ENCODE measurements at regions not wholly inside any gene's neighbourhood (a gene's known extent, or its start where the extent isn't known, plus 50 kb on each side); places are given as distances from the start of the nearest gene placed in this dataset.

DNA sequence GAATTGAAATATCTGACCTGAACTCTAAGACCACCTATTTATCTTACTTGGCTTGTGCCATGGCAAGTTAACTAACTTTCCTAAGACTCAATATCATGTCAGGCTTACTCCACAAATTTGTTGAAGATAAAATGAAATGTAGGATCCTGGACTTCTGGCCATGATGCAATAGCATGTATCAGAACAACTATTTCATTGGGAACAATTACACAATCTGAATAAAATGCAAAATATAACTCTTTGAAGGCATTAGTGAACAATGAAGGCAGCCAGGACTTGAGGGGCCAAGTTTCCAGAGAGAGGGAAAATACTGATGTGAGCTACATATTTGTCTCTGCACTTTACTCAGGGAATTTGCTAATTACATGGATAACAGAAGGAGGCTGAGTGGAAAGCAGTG is 476.5 kb upstream of the ACVR2A start:
- Mint-ChIP-seq H3K36me3 (no peaks in the 10 kb centered on the region), H3K9me3 (no peaks in the 10 kb centered on the region), H3K4me1 (peaks cover 8% of the 10 kb centered on the region), H3K27me3 (peaks cover 3% of the 10 kb centered on the region), H3K27ac (no peak overlapping the region), H3K4me3 (no peak overlapping the region)

GRCh38 chr2:147366279-147366678 is 478.6 kb upstream of the ACVR2A start:
- Mint-ChIP-seq H3K4me3 (no peak overlapping the region), H3K36me3 (no peaks in the 10 kb centered on the region), H3K27ac (no peak overlapping the region), H3K9me3 (no peaks in the 10 kb centered on the region), H3K27me3 (peaks cover 1% of the 10 kb centered on the region), H3K4me1 (peaks cover 8% of the 10 kb centered on the region)

DNA sequence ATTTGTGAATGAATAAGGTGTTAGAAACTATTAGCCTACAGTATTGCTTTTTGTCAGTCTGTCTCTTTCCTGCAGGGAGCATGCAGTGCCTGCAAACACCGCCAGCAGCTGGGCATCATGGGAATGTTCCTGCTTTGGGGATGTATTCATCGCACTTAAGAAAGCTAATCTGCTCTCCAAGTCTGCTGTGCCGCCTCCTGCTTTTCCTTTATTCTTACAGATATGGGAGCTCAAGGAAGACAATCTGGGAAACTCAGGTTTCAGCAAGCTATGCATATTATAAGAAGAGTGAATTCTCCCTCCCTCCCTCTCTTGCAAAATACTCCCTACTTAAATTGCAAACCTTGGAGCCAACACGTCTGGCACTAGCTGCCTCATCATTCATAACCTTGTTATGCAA is 479.2 kb upstream of the ACVR2A start:
- peaks cover 1% of the 10 kb centered on the region for H3K27me3 Mint-ChIP-seq
- H3K9me3 Mint-ChIP-seq = no peaks in the 10 kb centered on the region
- no peaks in the 10 kb centered on the region for H3K36me3 Mint-ChIP-seq
- H3K4me3 Mint-ChIP-seq = no peak overlapping the region
- H3K27ac Mint-ChIP-seq = no peak overlapping the region
- H3K4me1 Mint-ChIP-seq = peaks cover 8% of the 10 kb centered on the region

- H3K4me1 Mint-ChIP-seq = peaks cover 8% of the 10 kb centered on the region
- H3K4me3 Mint-ChIP-seq = peak overlapping the region; percentile 16
- no peak overlapping the region for H3K27ac Mint-ChIP-seq
These were observed 480.2 kb upstream of the ACVR2A start for GRCh38 chr2:147364597-147364996.

GRCh38 chr2:147363181-147363580 is 481.6 kb upstream of the ACVR2A start:
- Mint-ChIP-seq H3K27ac (no peak overlapping the region), H3K4me3 (no peak overlapping the region), H3K36me3 (no peaks in the 10 kb centered on the region), H3K9me3 (no peaks in the 10 kb centered on the region), H3K27me3 (peaks cover 1% of the 10 kb centered on the region), H3K4me1 (peaks cover 8% of the 10 kb centered on the region)

More at GRCh38 chr2:147364597-147364996, 480.2 kb upstream of the ACVR2A start:
- Mint-ChIP-seq H3K27me3 (peaks cover 1% of the 10 kb centered on the region), H3K36me3 (no peaks in the 10 kb centered on the region), H3K9me3 (no peaks in the 10 kb centered on the region)

- H3K4me3 Mint-ChIP-seq = no peak overlapping the region
- H3K9me3 Mint-ChIP-seq = no peaks in the 10 kb centered on the region
- no peaks in the 10 kb centered on the region for H3K4me1 Mint-ChIP-seq
- no peak overlapping the region for H3K27ac Mint-ChIP-seq
- H3K27me3 Mint-ChIP-seq = no peaks in the 10 kb centered on the region
- H3K36me3 Mint-ChIP-seq = no peaks in the 10 kb centered on the region
These were observed 486.5 kb upstream of the ACVR2A start for GRCh38 chr2:147358375-147358774.

DNA sequence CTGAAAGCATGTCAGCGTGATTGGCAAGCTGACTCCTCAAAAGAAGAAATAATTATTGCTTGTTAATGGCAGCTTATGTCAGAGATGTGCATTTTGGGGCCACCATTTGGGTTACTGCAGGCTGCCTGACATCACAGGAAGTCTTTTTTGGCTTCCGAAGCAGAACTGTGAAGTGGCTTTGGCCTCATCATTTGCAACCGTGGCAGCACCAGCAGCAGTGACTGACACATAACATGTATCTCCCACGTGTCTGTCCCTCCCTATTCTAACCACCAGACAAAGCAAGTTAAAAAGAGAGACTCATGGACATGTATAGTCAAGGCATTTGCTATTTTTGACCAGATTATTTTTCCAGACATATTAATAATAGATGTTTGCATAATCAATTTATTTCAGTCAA is 488.7 kb upstream of the ACVR2A start:
- Mint-ChIP-seq H3K27ac (no peak overlapping the region), H3K4me3 (no peak overlapping the region), H3K9me3 (no peaks in the 10 kb centered on the region), H3K4me1 (no peaks in the 10 kb centered on the region), H3K36me3 (no peaks in the 10 kb centered on the region), H3K27me3 (no peaks in the 10 kb centered on the region)

DNA sequence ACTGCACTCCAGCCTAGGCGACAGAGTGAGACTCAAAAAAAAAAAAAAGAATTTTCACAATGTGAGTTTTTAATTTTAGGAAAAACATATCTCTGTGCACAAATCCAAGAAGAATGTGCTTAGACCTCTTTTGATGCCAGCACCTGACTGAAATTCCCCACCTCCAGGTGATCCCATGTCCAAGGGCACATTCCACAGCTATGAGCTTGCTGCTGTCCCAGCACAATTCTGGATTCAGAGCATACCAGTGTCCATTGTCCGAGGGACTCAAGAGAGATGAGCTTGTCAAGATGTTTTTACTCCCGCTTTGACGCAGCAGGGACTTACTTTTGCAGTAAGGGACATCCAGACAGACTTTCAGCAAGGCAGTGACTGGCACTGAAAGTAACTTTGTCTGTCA is 489.1 kb upstream of the ACVR2A start:
- Mint-ChIP-seq H3K36me3 (no peaks in the 10 kb centered on the region), H3K4me3 (no peak overlapping the region), H3K27me3 (no peaks in the 10 kb centered on the region), H3K9me3 (no peaks in the 10 kb centered on the region), H3K27ac (no peak overlapping the region), H3K4me1 (no peaks in the 10 kb centered on the region)

DNA sequence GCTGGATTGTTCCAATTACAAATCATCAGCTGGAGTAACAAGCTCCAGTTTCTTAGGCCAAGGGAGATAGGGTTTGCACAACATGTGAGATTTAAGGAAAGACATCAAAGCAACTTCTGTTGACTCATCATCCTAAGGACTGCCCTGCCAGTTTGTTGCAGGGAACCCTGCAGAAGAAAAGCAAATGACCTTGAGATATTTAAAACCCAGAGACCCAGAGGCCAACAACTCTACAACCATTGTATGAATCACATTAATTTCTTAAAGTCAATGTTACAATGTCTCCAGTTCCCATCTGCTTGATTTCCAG is 491.8 kb upstream of the ACVR2A start:
- Mint-ChIP-seq H3K9me3 (no peaks in the 10 kb centered on the region), H3K27me3 (peaks cover 3% of the 10 kb centered on the region), H3K4me1 (no peaks in the 10 kb centered on the region), H3K27ac (no peak overlapping the region), H3K36me3 (no peaks in the 10 kb centered on the region), H3K4me3 (no peak overlapping the region)

DNA sequence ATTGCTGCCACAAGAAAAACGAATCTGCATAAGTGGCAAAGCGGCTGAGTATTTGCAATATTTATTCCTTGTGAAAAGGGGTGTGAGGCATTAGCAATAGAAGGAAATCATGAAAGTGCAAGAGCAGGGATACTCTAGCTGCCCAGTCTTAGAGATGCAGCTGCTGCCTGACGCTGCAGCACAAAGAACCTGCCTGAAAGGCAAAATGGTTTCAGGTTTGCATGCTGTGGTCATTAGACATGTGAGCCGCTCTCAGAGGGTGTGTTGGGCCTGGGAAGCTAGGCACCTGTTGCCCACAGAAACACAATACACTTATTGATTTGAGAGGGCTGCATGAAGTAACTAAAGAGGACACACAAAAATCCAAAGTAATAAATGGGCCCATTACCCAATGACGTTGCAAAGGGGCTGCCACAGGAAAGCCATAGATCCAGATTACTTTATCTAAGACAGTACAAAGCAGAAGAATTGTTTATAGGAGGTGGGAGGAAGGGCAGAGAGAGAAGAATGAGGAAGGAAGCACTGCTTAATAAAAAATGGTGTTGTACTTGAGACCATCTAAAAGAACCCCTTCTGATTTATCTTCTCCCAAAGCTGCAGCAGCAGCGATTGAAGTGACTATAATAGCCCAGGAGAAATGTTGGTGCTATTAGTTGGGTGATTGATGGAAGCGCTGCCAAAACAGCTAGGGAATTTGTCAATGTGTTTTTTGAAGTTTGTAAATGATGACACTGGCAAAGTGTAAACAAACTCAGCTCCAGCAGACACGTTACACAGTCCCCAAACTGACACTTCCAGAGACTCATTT is 492.4 kb upstream of the ACVR2A start:
- Mint-ChIP-seq H3K27me3 (peaks cover 3% of the 10 kb centered on the region), H3K36me3 (no peaks in the 10 kb centered on the region), H3K4me3 (no peak overlapping the region), H3K27ac (no peak overlapping the region), H3K4me1 (no peaks in the 10 kb centered on the region), H3K9me3 (no peaks in the 10 kb centered on the region)

DNA sequence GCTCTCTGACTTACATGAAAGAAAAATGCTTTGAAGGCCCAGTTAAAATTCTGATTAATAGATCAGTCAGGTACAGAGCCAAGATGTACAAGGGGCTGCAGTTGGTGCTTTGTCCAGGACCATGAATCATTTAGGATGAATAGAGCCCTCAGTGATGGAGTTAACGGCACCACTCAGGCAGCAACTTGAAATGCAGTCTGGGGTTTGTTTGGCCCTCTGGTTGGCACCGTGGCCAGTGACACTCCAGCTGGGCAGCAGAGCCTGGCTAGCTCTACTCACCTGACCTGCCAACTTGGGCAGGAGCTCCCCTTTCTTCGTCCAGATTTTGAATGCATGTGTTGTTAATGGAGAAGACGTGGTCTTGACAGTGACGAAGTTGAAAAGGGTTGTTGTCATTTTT is 493.0 kb upstream of the ACVR2A start:
- Mint-ChIP-seq H3K9me3 (no peaks in the 10 kb centered on the region), H3K36me3 (no peaks in the 10 kb centered on the region), H3K27ac (no peak overlapping the region), H3K4me3 (no peak overlapping the region), H3K4me1 (no peaks in the 10 kb centered on the region), H3K27me3 (peaks cover 3% of the 10 kb centered on the region)

DNA sequence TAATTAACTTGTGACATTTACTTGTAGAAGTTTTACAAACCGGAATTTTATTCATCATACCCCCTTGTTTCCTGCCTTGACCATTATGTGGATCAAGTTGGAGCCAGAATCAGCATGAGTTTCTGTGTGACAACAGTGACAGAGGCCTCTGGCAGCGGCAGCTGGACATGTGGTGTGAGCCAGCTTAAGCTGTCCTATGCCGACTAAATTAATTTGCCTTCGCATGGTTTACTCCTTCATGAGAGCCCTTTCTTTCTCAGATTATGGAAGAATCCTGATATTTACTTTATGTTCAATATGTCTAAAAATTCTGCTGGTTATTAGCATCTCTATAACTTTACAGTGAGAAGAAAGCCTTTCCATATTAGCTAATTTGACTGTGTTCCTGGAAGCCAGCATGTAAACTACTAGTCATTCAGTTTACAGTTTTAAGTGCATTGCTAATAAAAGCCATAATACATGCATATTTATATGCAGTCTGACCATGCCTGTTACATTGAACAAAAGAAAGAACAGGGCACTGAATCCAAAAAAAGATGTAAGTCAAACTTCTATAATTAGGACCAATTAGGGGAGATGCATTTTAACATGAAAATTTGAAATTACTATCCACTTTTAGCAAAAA is 495.8 kb upstream of the ACVR2A start:
- Mint-ChIP-seq H3K27ac (no peak overlapping the region), H3K36me3 (peaks cover 4% of the 10 kb centered on the region), H3K4me1 (no peaks in the 10 kb centered on the region)

DNA sequence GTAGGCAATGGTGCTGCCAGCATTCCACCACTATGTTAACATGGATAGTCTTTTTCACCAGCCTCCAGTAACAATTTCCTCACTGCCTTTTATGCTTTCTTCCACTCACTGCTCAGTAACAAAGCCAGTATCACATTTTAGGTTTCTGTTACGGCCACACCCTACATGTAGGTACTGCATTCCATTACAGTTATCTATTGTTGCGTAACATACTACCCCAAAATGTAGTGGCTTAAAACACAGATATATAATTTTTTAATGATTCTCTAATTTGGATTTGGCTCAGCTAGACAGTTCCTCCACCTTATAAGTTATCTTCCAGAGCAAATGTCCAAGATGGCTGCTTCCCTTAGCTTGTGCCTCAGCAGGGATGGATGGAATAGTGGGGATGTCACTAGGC is 498.7 kb upstream of the ACVR2A start:
- Mint-ChIP-seq H3K36me3 (peaks cover 4% of the 10 kb centered on the region), H3K27me3 (peaks cover 3% of the 10 kb centered on the region), H3K4me3 (no peak overlapping the region), H3K27ac (peak overlapping the region; percentile 10), H3K9me3 (peaks cover 14% of the 10 kb centered on the region), H3K4me1 (no peaks in the 10 kb centered on the region)

More for the DNA sequence above, 495.8 kb upstream of the ACVR2A start:
- H3K27me3 Mint-ChIP-seq = peaks cover 3% of the 10 kb centered on the region
- H3K4me3 Mint-ChIP-seq = no peak overlapping the region
- H3K9me3 Mint-ChIP-seq = peaks cover 14% of the 10 kb centered on the region

GRCh38 chr2:147345246-147345645 is 499.6 kb upstream of the ACVR2A start:
- Mint-ChIP-seq H3K27ac (peak overlapping the region; percentile 14), H3K4me3 (no peak overlapping the region), H3K27me3 (peaks cover 3% of the 10 kb centered on the region), H3K9me3 (peaks cover 14% of the 10 kb centered on the region), H3K4me1 (no peaks in the 10 kb centered on the region), H3K36me3 (peaks cover 4% of the 10 kb centered on the region)

- H3K36me3 Mint-ChIP-seq = peaks cover 4% of the 10 kb centered on the region
- H3K27me3 Mint-ChIP-seq = no peaks in the 10 kb centered on the region
- H3K4me1 Mint-ChIP-seq = no peaks in the 10 kb centered on the region
- H3K27ac Mint-ChIP-seq = no peak overlapping the region
- H3K9me3 Mint-ChIP-seq = peaks cover 14% of the 10 kb centered on the region
- no peak overlapping the region for H3K4me3 Mint-ChIP-seq
These were observed 502.5 kb upstream of the ACVR2A start for GRCh38 chr2:147342329-147342728.

GRCh38 chr2:147331790-147332419 is 512.9 kb upstream of the ACVR2A start:
- Mint-ChIP-seq H3K36me3 (no peaks in the 10 kb centered on the region), H3K9me3 (no peaks in the 10 kb centered on the region), H3K27ac (no peak overlapping the region), H3K27me3 (no peaks in the 10 kb centered on the region), H3K4me3 (no peak overlapping the region), H3K4me1 (peaks cover 14% of the 10 kb centered on the region)

Data from activated naive CD4-positive, alpha-beta T cell treated with anti-CD3 and anti-CD28 coated beads, Interleukin-2, amount 50 U/mL, for 24 hours (primary cell).